GM21529 (cell line): ENCODE measurements at regions not wholly inside any gene's neighbourhood (a gene's known extent, or its start where the extent isn't known, plus 50 kb on each side); places are given as distances from the start of the nearest gene placed in this dataset.
A peak's percentile ranks its signal among the peaks of the same experiment; 100 is the strongest.

Source experiments
- ATAC-seq: cut with Tn5 transposase; IDR thresholded peaks from one replicate; pipeline ENCODE4 v1.9.1; 2021; ENCODE audit not compliant: unreplicated experiment

DNA sequence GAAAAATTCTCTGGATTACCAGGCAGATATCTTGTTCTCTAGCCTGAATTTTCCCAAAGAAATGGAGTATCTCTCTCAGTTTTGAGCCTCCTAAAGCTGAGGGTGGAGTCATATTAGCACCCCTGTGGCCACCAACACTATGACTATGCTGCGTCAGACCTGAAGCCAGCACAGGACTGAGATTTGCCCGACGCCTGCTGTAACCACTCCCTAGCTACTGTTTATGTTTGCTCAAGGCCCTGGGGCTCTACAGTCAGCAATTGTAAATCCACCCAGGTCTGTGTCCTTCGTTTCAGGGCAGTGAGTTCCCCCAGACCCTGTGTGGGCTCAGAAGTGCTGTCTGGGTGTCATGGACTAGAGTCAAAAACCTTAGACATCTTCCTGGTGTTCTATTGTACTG is 61.4 kb downstream of the ZXDA start:
- no peak for ATAC-seq

DNA sequence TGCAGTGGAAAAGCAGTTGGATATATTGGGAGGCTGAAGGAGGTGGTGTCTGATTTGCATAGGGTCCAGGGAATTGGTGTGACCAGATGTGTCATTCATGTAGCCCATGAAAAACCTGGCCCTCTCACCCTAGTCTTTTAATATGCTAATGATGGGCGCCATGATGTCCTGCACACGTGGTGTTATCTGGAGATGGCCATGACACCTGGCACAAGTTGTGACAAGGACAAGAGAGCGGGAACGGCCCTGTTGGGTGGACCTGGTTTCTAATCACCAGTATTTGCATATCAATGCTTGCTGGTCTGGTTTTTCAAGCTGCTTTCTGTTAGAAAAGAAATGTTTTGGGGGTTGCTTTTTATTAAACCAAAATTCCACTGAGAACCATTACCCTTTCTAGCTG is 87.4 kb downstream of the ZXDA start:
- ATAC-seq: no peak

DNA sequence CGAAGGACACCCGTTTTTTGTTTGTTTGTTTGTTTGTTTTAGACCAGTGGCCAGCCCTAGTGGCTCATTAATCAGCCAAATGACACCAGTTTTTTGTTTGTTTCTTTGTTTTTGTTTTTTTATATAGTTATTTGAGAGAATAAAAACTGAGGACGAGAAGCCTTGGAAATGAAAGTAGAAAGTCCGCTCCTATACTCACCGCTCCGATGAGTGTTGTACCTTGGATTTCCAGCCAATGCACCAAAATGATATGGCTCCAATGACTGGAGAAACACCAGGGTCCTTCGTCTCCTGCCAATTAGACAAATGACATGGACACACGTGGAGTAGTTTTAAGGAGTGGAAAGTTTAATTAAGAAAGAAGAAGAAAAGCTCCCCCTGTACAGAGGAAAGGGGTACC is 87.9 kb downstream of the ZXDA start:
- ATAC-seq: no peak

DNA sequence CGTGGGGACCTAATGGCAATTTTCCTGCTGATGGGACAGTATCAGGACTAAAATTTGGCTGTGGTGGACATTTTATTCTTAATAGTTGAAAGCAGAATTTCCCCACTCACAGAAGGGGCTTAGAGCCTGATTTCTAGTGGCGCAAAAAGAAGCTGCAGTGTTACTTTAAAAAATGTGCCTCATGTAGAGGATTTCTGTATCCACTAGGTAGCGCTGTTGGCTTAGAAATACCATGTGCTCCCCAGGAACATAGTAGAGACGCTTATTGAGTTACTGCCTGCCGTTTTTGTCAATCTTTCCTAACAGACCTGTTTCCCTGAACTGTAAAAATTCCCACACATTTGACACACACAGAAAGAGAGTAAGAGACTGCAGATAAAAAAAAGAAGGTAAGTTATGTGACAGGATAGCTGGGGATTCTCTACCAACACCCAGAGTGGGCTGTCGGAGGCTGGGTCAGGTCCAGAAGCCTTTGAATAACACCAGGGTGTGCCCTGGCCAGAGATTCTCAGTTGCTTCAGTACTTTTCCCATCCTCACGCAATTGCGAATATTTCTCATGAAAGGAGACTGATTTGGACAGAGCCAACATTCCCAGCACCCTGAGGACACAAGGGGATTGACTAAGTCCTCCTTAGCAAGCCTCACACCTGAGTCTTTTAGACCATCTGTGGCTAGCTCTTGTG is 88.4 kb downstream of the ZXDA start:
- peak; percentile 79 for ATAC-seq

DNA sequence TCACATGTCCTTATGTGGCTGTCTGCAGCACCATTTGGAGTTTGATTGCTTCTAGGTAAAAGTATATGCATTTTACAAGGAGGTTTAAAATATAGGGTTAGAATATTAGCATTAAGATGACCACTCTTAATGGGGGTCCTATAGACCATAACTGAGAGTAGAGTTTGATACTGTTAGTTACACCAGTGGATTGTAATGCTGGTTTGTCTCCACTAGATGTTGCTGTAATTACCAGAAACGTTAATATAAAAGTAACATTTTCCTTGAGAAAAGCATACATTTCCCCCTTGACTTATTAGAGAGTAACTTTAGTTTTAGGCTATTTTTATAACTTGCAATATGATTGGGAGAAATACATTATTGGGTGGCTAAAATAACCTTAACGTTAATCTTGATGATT is 93.0 kb downstream of the ZXDA start:
- ATAC-seq: no peak

DNA sequence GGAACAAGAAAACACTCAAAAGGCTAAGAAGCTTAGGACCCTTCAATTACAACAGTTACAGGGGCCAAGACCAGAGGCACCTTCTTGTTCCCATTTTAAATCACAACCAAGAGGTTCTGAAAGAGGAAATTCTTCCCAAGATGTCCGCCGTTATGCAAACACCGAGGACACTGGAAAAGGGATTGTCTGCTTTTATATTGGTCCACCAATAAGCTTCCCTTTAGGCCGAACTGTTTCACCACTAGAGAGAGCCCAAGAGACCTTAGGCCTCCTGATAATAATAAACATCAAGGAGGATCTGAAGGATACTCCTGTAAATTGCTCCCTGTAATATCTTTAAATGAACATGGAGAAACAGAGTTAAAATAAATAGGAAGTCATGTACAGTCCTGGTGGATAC is 92.6 kb upstream of the NLRP2B start:
- ATAC-seq: no peak

DNA sequence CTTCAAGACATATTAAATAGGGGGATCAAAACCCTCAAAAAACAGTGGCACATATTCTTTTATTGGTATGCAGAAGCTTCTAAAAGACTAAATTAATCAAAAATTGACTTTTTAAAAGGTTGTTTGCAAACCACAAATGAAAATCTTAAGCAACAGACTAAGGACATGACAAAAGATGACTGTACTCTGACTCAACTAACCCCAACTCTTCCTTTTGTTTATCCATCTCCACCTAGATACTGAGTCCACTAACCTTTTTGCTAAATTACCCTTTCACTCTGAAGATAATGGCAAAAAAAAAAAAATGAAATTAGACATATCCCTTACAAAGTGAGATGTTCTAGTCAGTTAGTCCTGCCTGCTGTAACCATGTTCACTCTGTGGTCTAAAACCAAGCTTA is 91.6 kb upstream of the NLRP2B start:
- no peak for ATAC-seq

DNA sequence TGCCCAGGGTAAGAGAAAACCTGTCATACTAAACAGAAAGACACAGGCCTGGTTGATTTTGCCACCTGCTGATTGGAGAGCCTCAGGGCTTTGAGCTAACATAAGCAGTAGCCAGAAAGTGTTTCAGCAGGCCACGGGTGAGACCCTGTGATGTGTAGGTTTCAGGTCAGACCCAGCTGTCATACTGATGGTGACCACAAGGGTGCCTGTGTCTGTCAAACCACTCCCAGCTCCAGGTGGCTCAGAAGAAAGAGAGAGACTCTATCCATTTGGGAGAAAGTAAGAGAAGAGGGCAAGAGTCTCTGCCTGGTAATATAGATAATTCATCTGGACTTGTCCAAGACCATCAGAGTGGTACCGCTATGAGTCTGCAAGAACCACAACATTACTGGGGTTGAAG is 72.8 kb upstream of the NLRP2B start:
- ATAC-seq: no peak

DNA sequence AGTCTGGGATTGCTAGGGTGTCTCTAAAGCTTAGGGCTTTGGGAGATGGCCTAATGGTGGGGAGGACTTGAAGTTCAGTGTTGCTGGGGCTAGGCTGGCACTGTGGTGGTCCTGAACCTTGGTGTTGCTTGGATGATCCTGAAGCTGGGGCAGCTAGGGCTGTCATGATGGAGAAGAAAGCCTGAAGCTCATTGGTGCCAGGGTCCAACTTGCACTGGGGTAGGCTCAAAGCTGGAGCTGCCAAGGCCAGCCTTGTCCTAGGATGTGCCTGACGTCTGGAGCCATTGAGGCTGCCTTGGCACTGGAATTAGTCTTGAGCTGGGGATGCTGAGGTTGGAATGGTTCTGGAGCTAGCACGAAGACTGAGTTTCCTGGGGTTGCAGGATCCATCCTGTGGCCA is 61.0 kb upstream of the NLRP2B start:
- no peak for ATAC-seq

DNA sequence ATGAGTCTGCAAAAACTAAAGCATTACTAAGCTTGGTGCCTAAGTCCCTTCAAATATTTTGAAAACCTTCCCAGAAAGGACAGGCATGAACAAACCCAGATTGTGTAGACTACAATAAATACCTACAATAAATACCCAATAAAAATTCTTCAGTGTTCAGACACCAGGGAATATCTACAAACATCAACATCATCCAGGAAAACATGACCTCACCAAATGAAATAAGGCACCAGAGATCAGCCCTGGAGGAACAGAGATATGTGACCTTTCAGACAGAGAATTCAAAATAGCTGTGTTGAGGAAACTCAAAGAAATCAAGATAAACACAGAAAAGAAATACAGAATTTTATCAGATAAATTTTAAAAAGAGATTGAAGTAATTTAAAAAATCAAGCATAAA is 57.8 kb upstream of the NLRP2B start:
- ATAC-seq: no peak
